ENCODE measurements at regions not wholly inside any gene's neighbourhood (a gene's known extent, or its start where the extent isn't known, plus 50 kb on each side); places are given as distances from the start of the nearest gene placed in this dataset.

- TF ChIP-seq CTCF (IDR thresholded peaks at IDR 0.05) = no peak
- TF ChIP-seq POLR2A (IDR thresholded peaks at IDR 0.05) = no peak
Measured at GRCh38 chr2:71791501-71792135, 338.3 kb downstream of the DYSF start.

Measured in prostate gland (tissue), 2 donors.